ENCODE measurements at regions not wholly inside any gene's neighbourhood (a gene's known extent, or its start where the extent isn't known, plus 50 kb on each side); places are given as distances from the start of the nearest gene placed in this dataset.

- TF ChIP-seq TCF7 (CRISPR knock-in tag; IDR thresholded peaks at IDR 0.05; ENCODE audit: low read depth) (no peak), NR3C1 (CRISPR knock-in tag; conservative IDR thresholded peaks at IDR 0.05; ENCODE audit: low read depth) (no peak), TEAD4 (CRISPR knock-in tag; IDR thresholded peaks at IDR 0.05) (no peak), PRRX2 (CRISPR knock-in tag; IDR thresholded peaks at IDR 0.05) (no peak), ELF4 (CRISPR knock-in tag; IDR thresholded peaks at IDR 0.05; ENCODE audit: low read depth) (no peak)
Measured at GRCh38 chr13:29946093-29946492, 95.7 kb upstream of the UBL3 start.
